Endodermal cell (in vitro differentiated cells): ENCODE measurements at regions not wholly inside any gene's neighbourhood (a gene's known extent, or its start where the extent isn't known, plus 50 kb on each side); places are given as distances from the start of the nearest gene placed in this dataset.
A peak's percentile ranks its signal among the peaks of the same experiment; 100 is the strongest.

Experiments used
- DNase-seq: peaks from one replicate; pipeline ENCODE4 v3.0.0-alpha.2; 2017
- H3K27ac ChIP-seq: 2 replicates; pipeline ENCODE4 v1.5.1; 2013; ENCODE audit warnings: mild to moderate bottlenecking, low read depth, low read length, moderate library complexity
- H3K27me3 ChIP-seq: 2 replicates; pipeline ENCODE4 v1.6.1; 2013; ENCODE audit warnings: mild to moderate bottlenecking, low read length, moderate library complexity; ENCODE audit not compliant: insufficient read depth, control insufficient read depth, poor library complexity, severe bottlenecking
- H3K36me3 ChIP-seq: 2 replicates; pipeline ENCODE4 v1.7.0; 2013; ENCODE audit warnings: mild to moderate bottlenecking, low read length, moderate library complexity; ENCODE audit not compliant: control insufficient read depth, insufficient read depth
- H3K4me1 ChIP-seq: one replicate; pipeline ENCODE4 v1.7.0; 2013; ENCODE audit warnings: low read length; ENCODE audit not compliant: control insufficient read depth, insufficient read depth
- H3K4me3 ChIP-seq: 2 replicates; pipeline ENCODE4 v1.5.1; 2013; ENCODE audit warnings: mild to moderate bottlenecking, low read length, moderate library complexity
- H3K9ac ChIP-seq: 2 replicates; pipeline ENCODE4 v1.6.1; 2013; ENCODE audit warnings: mild to moderate bottlenecking, low read length, moderate library complexity; ENCODE audit not compliant: poor library complexity, severe bottlenecking; ENCODE audit errors: extremely low read depth
- H3K9me3 ChIP-seq: 2 replicates; pipeline ENCODE4 v1.6.1; 2013; ENCODE audit warnings: mild to moderate bottlenecking, low read length, moderate library complexity; ENCODE audit not compliant: control insufficient read depth
- H3K27ac Mint-ChIP-seq: 2 replicates; pipeline ENCODE4 v1.8.0; 2020; ENCODE audit warnings: mixed read lengths
- H3K27me3 Mint-ChIP-seq: 2 replicates; pipeline ENCODE4 v1.8.0; 2021; ENCODE audit warnings: mild to moderate bottlenecking, mixed read lengths; ENCODE audit not compliant: insufficient read depth
- H3K36me3 Mint-ChIP-seq: 2 replicates; pipeline ENCODE4 v1.8.0; 2020; ENCODE audit warnings: low read depth, mixed read lengths
- H3K4me1 Mint-ChIP-seq: 2 replicates; pipeline ENCODE4 v1.8.0; 2020; ENCODE audit warnings: mixed read lengths
- H3K4me3 Mint-ChIP-seq: 2 replicates; pipeline ENCODE4 v1.8.0; 2020; ENCODE audit warnings: mild to moderate bottlenecking, moderate library complexity, mixed read lengths
- H3K9me3 Mint-ChIP-seq: 2 replicates; pipeline ENCODE4 v1.8.0; 2020; ENCODE audit warnings: mild to moderate bottlenecking, mixed read lengths
- WGBS, 2 experiments: methylation state at CpG; one replicate each; pipeline versions ENCODE4 v1.1.5 to v1.1.7; 2013; ENCODE audit warnings: missing lambda C conversion rate in 2 of 2, mixed read lengths in 1 of 2; ENCODE audit not compliant: insufficient coverage in 1 of 2, insufficient read length in 1 of 2; 5-methylcytosine and 5-hydroxymethylcytosine counted together
- TF ChIP-seq, protein P1 (sequence below): fragments of 200-600 bp; sonication (generic); conservative IDR thresholded peaks from 2 replicates; pipeline ENCODE4 v1.5.0; 2021; ENCODE audit warnings: antibody characterized with exemption, mild to moderate bottlenecking

DNA sequence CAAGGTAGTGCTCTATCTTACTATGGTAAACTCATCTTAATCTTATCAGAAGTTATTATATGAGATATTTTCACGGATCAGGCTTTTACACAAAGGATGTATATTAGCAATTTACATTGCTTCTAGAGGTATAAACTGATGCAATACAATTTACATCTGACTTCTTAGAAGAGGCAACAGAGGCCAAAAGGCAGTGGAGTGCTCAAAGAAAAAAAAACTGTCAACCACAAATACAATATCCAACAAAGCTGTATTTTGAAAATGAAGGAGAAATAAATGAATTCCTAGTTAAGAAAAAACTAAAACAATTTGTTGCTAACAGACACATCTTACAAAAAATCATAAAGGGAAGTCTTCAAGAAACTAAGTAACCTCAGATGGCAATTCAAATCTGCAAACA lies 1031.5 kb upstream of the CNTNAP5 start:
- Mint-ChIP-seq H3K4me3 (no peak overlapping the region), H3K27me3 (no peaks in the 10 kb centered on the region), H3K4me1 (no peaks in the 10 kb centered on the region), H3K9me3 (peaks cover 5% of the 10 kb centered on the region), H3K27ac (no peak overlapping the region), H3K36me3 (no peaks in the 10 kb centered on the region)
- no peak overlapping the region for H3K9ac ChIP-seq
- TF ChIP-seq, protein P1, sequence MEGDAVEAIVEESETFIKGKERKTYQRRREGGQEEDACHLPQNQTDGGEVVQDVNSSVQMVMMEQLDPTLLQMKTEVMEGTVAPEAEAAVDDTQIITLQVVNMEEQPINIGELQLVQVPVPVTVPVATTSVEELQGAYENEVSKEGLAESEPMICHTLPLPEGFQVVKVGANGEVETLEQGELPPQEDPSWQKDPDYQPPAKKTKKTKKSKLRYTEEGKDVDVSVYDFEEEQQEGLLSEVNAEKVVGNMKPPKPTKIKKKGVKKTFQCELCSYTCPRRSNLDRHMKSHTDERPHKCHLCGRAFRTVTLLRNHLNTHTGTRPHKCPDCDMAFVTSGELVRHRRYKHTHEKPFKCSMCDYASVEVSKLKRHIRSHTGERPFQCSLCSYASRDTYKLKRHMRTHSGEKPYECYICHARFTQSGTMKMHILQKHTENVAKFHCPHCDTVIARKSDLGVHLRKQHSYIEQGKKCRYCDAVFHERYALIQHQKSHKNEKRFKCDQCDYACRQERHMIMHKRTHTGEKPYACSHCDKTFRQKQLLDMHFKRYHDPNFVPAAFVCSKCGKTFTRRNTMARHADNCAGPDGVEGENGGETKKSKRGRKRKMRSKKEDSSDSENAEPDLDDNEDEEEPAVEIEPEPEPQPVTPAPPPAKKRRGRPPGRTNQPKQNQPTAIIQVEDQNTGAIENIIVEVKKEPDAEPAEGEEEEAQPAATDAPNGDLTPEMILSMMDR: no peak
- no CpG with 5 or more reads among the region's 1 CpG for WGBS, 2 experiments
- H3K9me3 ChIP-seq: peaks cover 18% of the 10 kb centered on the region
- H3K4me3 ChIP-seq: no peak overlapping the region
- H3K4me1 ChIP-seq: no peaks in the 10 kb centered on the region
- H3K27me3 ChIP-seq: no peaks in the 10 kb centered on the region
- DNase-seq: no peak
- no peaks in the 10 kb centered on the region for H3K36me3 ChIP-seq
- H3K27ac ChIP-seq: no peak overlapping the region

- Histone ChIP-seq H3K27ac (no peak overlapping the region), H3K4me3 (no peak overlapping the region), H3K27me3 (no peaks in the 10 kb centered on the region), H3K9me3 (no peaks in the 10 kb centered on the region), H3K9ac (no peak overlapping the region), H3K36me3 (no peaks in the 10 kb centered on the region), H3K4me1 (peaks cover 6% of the 10 kb centered on the region)
- WGBS, 2 experiments: 95% methylated on average over 2 to 3 of the region's 3 CpGs
- Mint-ChIP-seq H3K4me3 (no peak overlapping the region), H3K27ac (no peak overlapping the region), H3K27me3 (no peaks in the 10 kb centered on the region), H3K36me3 (no peaks in the 10 kb centered on the region), H3K4me1 (peaks cover 18% of the 10 kb centered on the region), H3K9me3 (no peaks in the 10 kb centered on the region)
- TF ChIP-seq, protein P1: no peak
- DNase-seq: no peak
These were observed 1025.8 kb upstream of the CNTNAP5 start for GRCh38 chr2:122999258-122999657.

DNA sequence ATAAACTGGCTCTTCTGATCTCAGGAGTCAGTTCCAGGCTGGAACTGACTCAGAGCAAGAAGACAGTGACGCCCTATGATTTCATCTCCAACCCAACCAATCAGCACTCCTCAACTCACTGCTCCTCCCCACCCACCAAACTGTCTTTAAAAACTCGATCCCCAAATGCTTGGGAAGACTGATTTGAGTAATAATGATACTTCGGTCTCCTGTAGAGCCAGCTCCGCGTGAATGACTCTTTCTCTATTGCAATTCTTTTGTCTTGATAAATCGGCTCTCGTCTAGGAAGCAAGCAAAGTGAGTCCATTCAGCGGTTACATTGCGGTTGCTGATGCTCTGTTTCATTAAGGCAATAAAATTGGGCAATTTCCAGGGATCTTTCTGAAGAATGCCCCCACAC lies 1025.3 kb upstream of the CNTNAP5 start:
- no peaks in the 10 kb centered on the region for H3K27me3 Mint-ChIP-seq
- peaks cover 18% of the 10 kb centered on the region for H3K4me1 Mint-ChIP-seq
- no peaks in the 10 kb centered on the region for H3K9me3 Mint-ChIP-seq
- Histone ChIP-seq H3K4me3 (no peak overlapping the region), H3K4me1 (peaks cover 6% of the 10 kb centered on the region), H3K9ac (no peak overlapping the region), H3K27ac (no peak overlapping the region), H3K36me3 (no peaks in the 10 kb centered on the region), H3K27me3 (no peaks in the 10 kb centered on the region), H3K9me3 (no peaks in the 10 kb centered on the region)
- TF ChIP-seq, protein P1: no peak
- H3K27ac Mint-ChIP-seq: peak overlapping the region; percentile 56
- 32 to 57% methylated on average over 8 to 9 of the region's 9 CpGs for WGBS, 2 experiments
- DNase-seq: peak; percentile 60
- H3K36me3 Mint-ChIP-seq: no peaks in the 10 kb centered on the region
- no peak overlapping the region for H3K4me3 Mint-ChIP-seq
